Central memory CD8-positive, alpha-beta T cell (primary cell): ENCODE measurements at regions not wholly inside any gene's neighbourhood (a gene's known extent, or its start where the extent isn't known, plus 50 kb on each side); places are given as distances from the start of the nearest gene placed in this dataset.
"Not testable (repeated sequence)": the region's sequence is repeated elsewhere in the genome, so short reads cannot be mapped to it uniquely, and the experiment has no call there.

Source experiments
- ATAC-seq: fragments of 150-1000 bp; cut with Tn5 transposase; replicated peaks from 2 replicates; pipeline ENCODE4 v1.10.0; 2022; ENCODE audit warnings: mild to moderate bottlenecking, moderate FRiP score, moderate number of reproducible peaks; ENCODE audit not compliant: poor library complexity, severe bottlenecking; ENCODE audit errors: extremely low read depth
- DNase-seq, 2 donors: peaks; one replicate each; pipeline ENCODE4 v3.0.0; 2021; ENCODE audit warnings: low spot score in 2 of 2
- H3K27ac Mint-ChIP-seq: one replicate; pipeline ENCODE4 v1.8.0; 2022; ENCODE audit warnings: low read depth, mild to moderate bottlenecking, moderate library complexity, mixed read lengths
- H3K27me3 Mint-ChIP-seq: one replicate; pipeline ENCODE4 v1.8.0; 2022; ENCODE audit warnings: mixed read lengths
- H3K36me3 Mint-ChIP-seq: one replicate; pipeline ENCODE4 v1.8.0; 2022; ENCODE audit warnings: mild to moderate bottlenecking, moderate library complexity, mixed read lengths; ENCODE audit not compliant: insufficient read depth
- H3K4me1 Mint-ChIP-seq: one replicate; pipeline ENCODE4 v1.8.0; 2022; ENCODE audit warnings: mixed read lengths
- H3K4me3 Mint-ChIP-seq: one replicate; pipeline ENCODE4 v1.8.0; 2022; ENCODE audit warnings: mild to moderate bottlenecking, moderate library complexity, mixed read lengths
- H3K9me3 Mint-ChIP-seq: one replicate; pipeline ENCODE4 v1.8.0; 2022; ENCODE audit warnings: mixed read lengths

DNA sequence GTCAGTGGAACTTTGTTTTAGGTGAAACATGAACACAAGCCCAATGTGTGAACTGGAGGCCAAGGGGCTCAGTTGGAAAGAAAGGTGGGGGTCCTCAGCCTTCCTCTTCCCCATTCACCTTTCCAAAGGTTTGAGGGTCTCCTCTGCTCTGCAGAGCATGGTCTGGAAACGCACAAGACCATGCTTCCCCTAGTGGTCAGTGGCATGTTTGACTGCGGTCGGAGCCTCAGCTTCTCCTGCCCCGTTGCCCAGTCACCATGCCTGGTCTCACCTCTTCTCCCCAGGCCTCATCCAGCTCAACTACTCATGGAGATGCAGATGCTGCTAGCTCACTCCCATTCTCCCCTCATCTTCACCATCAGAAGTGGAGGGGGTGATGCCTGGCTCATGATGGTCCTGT lies 340.3 kb downstream of the GADD45G start:
- peaks cover 3% of the 10 kb centered on the region for H3K36me3 Mint-ChIP-seq
- peaks cover 42% of the 10 kb centered on the region for H3K27me3 Mint-ChIP-seq
- no peak overlapping the region for H3K27ac Mint-ChIP-seq
- DNase-seq (no peak), ATAC-seq (no peak)
- H3K4me3 Mint-ChIP-seq: no peak overlapping the region
- no peaks in the 10 kb centered on the region for H3K4me1 Mint-ChIP-seq
- no peaks in the 10 kb centered on the region for H3K9me3 Mint-ChIP-seq

DNA sequence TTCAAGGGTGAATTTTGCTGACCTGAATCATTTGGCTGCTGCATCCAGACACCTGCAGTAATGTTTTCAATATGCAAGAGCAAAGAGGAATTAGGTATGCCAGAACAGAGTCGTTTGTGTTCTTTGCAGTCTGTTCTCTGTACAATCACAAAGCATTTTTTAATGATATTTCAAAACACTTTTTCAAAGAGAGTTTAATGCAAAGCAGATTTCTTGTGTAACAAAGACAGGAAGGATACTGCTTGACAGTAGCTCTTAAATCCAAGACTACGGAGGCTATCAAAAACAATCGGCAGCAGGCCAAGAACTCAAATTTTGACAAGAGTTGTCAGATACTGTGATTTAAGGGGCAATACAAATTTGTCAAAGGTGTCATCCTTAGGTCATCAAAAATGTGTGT lies 341.9 kb downstream of the GADD45G start:
- ATAC-seq (no peak), DNase-seq (no peak)
- Mint-ChIP-seq H3K4me3 (no peak overlapping the region), H3K36me3 (peaks cover 3% of the 10 kb centered on the region), H3K9me3 (no peaks in the 10 kb centered on the region), H3K4me1 (no peaks in the 10 kb centered on the region), H3K27me3 (peaks cover 34% of the 10 kb centered on the region), H3K27ac (no peak overlapping the region)

DNA sequence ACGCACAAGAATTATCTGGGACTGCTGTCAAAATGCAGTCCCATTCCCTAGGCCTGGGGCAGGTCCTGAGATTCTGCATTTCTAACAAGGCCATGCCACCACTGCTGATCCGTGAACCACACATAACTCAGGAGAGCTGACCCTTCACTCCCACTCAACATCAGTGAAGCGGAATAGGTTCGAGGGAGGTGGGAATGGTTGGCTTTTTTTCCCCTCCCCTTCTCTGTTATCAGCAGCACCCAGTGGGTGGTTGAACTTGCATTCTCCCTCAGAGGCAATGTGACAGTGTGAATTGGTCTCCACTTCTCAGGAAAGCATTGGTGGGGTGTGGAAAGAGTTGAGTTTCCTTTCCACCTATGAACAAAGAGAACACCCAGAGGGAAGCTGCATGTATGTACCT lies 344.3 kb downstream of the GADD45G start:
- DNase-seq (no peak), ATAC-seq (no peak)
- Mint-ChIP-seq H3K27me3 (peaks cover 11% of the 10 kb centered on the region), H3K4me3 (no peak overlapping the region), H3K27ac (no peak overlapping the region), H3K4me1 (peaks cover 12% of the 10 kb centered on the region), H3K9me3 (no peaks in the 10 kb centered on the region), H3K36me3 (peaks cover under 1% of the 10 kb centered on the region)

DNA sequence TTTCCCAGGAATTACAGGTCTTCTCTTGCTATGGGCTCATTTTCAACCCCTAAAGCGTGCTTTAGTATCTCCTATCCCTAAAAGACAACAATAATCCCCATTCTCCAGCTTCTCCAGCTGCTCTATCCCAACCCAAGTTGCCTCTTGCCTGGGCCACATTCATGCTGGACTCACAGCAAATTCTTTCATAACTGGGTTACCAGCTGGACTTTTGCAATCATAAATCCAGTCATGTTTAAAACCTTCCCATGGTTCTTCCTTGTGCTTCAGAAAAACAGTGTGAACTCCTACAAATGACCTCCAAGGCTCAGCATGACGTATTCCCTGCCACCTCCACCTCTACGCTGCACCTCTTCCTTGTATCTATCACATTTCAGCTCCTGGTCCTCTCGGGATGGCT lies 346.9 kb downstream of the GADD45G start:
- no peaks in the 10 kb centered on the region for H3K36me3 Mint-ChIP-seq
- ATAC-seq (no peak), DNase-seq (no peak)
- no peaks in the 10 kb centered on the region for H3K27me3 Mint-ChIP-seq
- no peak overlapping the region for H3K27ac Mint-ChIP-seq
- no peaks in the 10 kb centered on the region for H3K9me3 Mint-ChIP-seq
- H3K4me3 Mint-ChIP-seq: no peak overlapping the region
- peaks cover 12% of the 10 kb centered on the region for H3K4me1 Mint-ChIP-seq

DNA sequence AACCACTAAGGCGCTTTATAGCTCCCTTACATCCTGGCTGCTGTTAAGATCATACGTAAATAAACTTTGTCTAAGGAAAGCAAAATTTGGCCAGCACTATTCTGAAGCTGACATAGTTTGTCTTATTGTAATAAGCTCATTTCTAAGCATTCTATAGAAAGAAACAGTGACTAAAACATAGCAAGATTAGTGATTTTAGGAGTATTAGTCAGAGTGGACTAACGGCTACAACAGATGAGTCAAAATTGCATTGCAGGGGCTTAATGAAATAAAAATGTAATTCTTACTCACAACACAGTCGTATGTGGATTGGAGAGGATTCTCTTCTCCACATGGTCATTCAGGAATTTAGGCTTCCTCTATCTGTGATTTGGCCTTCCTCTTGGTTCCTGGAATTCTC lies 347.6 kb downstream of the GADD45G start:
- ATAC-seq (no peak), DNase-seq (no peak)
- no peak overlapping the region for H3K4me3 Mint-ChIP-seq
- no peaks in the 10 kb centered on the region for H3K27me3 Mint-ChIP-seq
- H3K9me3 Mint-ChIP-seq: no peaks in the 10 kb centered on the region
- peaks cover 12% of the 10 kb centered on the region for H3K4me1 Mint-ChIP-seq
- H3K36me3 Mint-ChIP-seq: no peaks in the 10 kb centered on the region
- no peak overlapping the region for H3K27ac Mint-ChIP-seq

DNA sequence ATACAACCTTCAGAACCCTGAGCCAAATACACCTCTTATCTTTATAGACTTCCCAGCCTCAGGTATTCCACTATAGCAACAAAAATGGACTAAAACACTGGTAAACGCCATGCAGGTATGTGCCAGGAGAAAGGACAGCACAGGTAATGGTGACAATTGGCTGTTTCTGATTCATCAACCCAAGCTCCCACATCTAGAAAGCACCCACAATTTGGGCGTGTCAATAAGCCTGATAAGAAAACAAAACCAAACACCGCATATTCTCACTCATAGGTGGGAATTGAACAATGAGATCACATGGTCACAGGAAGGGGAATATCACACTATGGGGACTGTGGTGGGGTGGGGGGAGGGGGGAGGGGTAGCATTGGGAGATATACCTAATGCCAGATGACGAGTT lies 348.5 kb downstream of the GADD45G start:
- H3K27ac Mint-ChIP-seq: peak overlapping the region; percentile 19

DNA sequence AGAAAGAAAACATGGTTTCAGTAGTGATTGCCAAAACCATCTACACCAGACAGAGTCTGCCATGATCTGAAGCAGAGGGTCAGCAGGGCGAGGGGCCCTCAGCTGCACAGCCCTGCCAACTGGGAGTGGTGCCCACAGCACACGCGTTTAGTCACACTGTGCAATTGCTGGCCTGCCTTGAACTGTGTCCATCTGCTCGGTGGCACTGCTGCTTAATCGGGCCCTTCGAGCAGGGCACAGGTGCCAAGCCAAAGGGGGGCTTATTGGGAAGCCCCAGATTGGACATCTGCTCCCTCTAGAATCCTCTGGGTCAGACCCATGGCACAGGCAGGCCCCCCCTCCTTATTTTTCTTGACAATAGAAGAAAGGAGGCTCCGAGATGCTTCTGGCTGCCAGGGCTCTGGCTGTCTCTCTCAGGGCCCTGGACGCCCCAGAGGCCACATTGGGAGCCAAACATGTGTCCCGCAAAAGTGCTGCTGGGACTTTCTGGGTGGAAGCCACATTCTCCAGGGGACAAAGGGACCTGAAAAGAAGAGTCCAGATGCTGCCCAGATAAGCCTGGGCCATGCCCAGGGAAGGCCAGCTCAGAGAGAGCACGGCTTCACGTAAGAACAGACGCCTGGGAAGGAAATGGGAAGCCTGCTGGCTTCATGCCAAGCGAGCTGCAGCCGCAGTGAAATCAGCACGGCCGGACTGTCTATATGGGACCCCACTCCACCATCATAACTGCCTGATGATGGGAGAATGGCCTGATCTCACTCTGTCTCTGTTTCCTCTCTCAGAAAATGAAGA lies 349.2 kb downstream of the GADD45G start:
- H3K27me3 Mint-ChIP-seq: no peaks in the 10 kb centered on the region
- no peak overlapping the region for H3K27ac Mint-ChIP-seq
- ATAC-seq: no peak
- H3K36me3 Mint-ChIP-seq: no peaks in the 10 kb centered on the region
- H3K4me1 Mint-ChIP-seq: peaks cover 12% of the 10 kb centered on the region
- H3K4me3 Mint-ChIP-seq: no peak overlapping the region
- H3K9me3 Mint-ChIP-seq: no peaks in the 10 kb centered on the region
- no peak for DNase-seq

More for the DNA sequence above, 348.5 kb downstream of the GADD45G start:
- DNase-seq (peak in 1 of 2 donors; percentile 18), ATAC-seq (peak; percentile 91)
- not testable (repeated sequence) for H3K9me3 Mint-ChIP-seq, H3K36me3 Mint-ChIP-seq, H3K4me3 Mint-ChIP-seq, H3K27me3 Mint-ChIP-seq
- H3K4me1 Mint-ChIP-seq: peaks cover 12% of the 10 kb centered on the region

DNA sequence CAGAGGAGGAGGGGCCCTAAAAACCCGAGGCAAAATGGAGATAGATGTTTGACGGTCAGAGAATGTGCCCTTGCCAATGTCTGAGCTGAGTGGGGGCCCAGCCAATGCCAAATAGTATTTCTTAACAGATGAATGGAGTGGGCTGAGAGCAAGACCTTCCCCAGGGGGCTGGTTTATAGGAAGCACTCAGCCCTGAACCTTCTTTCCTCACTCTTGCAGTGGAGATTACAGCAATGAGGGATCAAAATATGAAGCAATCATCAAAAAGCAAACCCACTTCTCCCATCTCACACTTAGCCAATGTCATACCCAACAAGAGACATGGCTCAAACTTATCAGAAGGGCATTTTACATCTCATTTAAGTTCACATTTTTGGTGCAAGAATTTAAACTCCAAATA lies 350.3 kb downstream of the GADD45G start:
- Mint-ChIP-seq H3K9me3 (no peaks in the 10 kb centered on the region), H3K4me3 (no peak overlapping the region), H3K4me1 (peaks cover 12% of the 10 kb centered on the region), H3K27ac (no peak overlapping the region), H3K27me3 (no peaks in the 10 kb centered on the region), H3K36me3 (no peaks in the 10 kb centered on the region)
- DNase-seq: no peak
- no peak for ATAC-seq

DNA sequence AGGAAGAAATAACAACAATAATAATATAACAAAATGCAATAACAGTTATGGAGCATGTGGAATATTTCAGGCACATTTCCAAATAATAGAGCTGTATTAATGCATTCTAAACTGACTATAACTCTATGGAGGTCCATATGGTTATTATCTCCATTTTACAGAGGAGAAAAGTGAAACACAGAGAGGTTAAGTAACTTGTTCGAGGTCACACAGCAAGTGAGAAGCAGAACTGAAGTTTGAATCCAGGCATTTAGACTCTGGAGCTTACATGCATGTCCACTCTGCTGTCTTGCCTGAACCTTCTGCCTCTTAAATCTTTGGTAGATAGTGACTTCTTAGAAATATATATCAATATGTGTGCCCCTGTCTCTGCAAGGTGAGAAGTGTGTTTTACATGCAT lies 350.8 kb downstream of the GADD45G start:
- ATAC-seq: no peak
- Mint-ChIP-seq H3K27me3 (no peaks in the 10 kb centered on the region), H3K4me3 (no peak overlapping the region), H3K4me1 (peaks cover 12% of the 10 kb centered on the region), H3K9me3 (no peaks in the 10 kb centered on the region), H3K27ac (no peak overlapping the region), H3K36me3 (no peaks in the 10 kb centered on the region)
- DNase-seq: no peak

DNA sequence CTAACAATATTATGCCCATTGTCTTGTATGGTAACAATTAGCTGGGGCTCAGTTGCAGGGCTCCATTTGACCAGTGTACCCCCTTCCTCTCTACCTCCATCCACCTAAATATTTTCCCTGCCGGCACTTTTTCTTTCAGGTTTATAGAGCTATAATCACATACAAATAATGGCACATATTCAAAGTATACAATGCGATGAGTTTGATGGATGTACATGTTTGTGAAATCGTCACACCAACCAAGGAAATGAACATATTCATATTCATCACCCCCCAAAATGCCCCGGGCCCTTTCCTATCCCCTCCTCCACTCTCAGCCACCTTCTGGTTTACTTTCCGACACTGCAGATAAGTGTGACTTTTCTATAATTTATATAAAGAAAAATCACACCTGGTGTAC lies 351.5 kb downstream of the GADD45G start:
- Mint-ChIP-seq H3K9me3 (no peaks in the 10 kb centered on the region), H3K27ac (no peak overlapping the region), H3K27me3 (no peaks in the 10 kb centered on the region), H3K36me3 (no peaks in the 10 kb centered on the region), H3K4me1 (peaks cover 13% of the 10 kb centered on the region), H3K4me3 (no peak overlapping the region)
- DNase-seq: no peak
- no peak for ATAC-seq

DNA sequence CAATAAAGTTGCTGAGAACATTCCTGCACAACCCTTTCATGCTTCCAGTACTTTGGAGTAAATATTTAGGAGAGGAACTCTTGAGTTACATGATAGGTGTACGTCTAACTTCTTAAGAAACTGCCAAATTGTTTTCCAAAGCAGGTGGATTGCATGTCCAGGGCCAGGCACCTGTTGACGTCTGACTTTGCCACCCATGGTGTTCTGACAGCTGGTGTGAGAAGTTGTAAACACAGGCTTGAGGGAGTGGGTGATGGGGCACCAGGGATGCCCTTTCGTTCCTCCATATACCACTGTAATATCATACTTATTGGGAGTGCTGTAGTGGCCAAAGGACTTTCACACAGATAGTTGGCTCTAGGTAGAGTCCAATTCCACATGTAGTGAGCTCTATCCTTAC lies 352.1 kb downstream of the GADD45G start:
- Mint-ChIP-seq H3K9me3 (no peaks in the 10 kb centered on the region), H3K36me3 (no peaks in the 10 kb centered on the region), H3K27ac (no peak overlapping the region), H3K4me3 (no peak overlapping the region), H3K27me3 (no peaks in the 10 kb centered on the region), H3K4me1 (peaks cover 19% of the 10 kb centered on the region)
- DNase-seq: no peak
- ATAC-seq: no peak

DNA sequence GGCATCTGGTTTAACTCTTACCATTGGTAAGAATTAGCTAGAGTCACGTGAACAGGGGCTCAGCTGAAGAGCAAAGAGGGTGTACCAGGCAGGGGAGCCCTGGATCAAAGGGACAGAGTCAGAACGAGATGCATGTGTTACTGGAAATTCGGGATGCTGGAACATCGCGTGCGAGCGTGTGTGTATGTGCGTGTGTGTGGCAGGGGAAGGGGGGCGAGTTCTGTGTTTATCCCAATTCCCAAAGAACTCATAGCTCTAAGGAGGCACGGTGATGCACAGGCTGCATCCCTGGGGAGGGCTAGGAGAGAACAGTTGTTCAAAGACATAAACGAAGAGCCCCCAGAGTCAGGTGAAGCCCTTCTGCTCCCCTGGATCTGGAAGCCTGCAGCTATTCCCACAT lies 353.3 kb downstream of the GADD45G start:
- Mint-ChIP-seq H3K36me3 (no peaks in the 10 kb centered on the region), H3K4me3 (no peak overlapping the region), H3K4me1 (peaks cover 14% of the 10 kb centered on the region), H3K27ac (no peak overlapping the region), H3K27me3 (no peaks in the 10 kb centered on the region), H3K9me3 (no peaks in the 10 kb centered on the region)
- DNase-seq (no peak), ATAC-seq (no peak)

DNA sequence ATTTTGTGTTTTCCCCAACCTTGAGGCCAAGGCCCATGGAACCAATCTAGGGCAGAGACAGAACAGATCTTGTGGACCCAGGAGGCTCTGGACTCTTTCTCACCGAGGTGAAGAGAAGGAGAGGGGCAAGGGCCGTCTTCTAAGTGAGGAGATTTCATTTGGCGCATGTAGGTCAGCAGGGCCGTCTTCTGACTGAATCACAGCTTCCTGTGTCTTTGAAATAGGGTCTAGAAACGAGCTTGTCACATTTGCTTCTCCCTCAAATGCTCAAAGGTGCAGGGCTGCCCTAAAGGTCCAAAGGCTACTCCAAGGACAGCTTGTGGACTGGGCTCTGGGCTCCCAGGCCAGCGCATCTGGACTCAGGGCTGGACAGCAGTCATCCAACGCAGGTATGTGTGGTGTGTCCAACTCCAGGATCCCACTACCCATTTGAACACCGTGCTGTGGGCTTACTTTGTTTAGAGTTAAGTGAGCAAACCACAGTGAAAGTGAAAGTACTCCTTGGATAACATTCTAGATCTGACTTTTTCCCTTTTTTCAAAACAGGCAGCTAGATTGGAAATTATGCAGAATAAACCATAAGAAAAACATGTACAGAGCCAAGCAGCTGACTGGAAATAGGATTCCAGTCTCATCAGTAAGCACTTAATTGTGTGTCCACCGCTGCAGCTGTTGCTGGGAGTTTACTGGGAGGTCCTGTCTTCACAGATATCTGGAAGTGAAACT lies 357.0 kb downstream of the GADD45G start:
- Mint-ChIP-seq H3K36me3 (no peaks in the 10 kb centered on the region), H3K4me1 (peaks cover 10% of the 10 kb centered on the region), H3K9me3 (no peaks in the 10 kb centered on the region), H3K27ac (no peak overlapping the region), H3K27me3 (no peaks in the 10 kb centered on the region), H3K4me3 (peak overlapping the region; percentile 3)
- no peak for DNase-seq
- no peak for ATAC-seq
